GM12878 (cell line): ENCODE measurements at regions not wholly inside any gene's neighbourhood (a gene's known extent, or its start where the extent isn't known, plus 50 kb on each side); places are given as distances from the start of the nearest gene placed in this dataset.

Source experiments
- ATAC-seq: fragments of 200-7000 bp; cut with Tn5 transposase; 3 replicates; pipeline ENCODE4 v1.9.1; 2020; ENCODE audit warnings: mild to moderate bottlenecking, moderate library complexity
- BruUV-seq: library from RNA; stranded (reverse); fragments of 400-500 nt; replicated peaks from 2 replicates; lab custom pipeline; 2021; lab: Mats Ljungman, UMichigan
- CTCF ChIA-PET: fragments of 300-600 bp; sonication (Branson Sonifier 250); formaldehyde crosslinking; extraction: SDS; loops from one replicate; lab custom pipeline; 2021; ENCODE audit warnings: inconsistent platforms; lab: Yijun Ruan, JAX
- POLR2A ChIA-PET: fragments of 350-600 bp; formaldehyde crosslinking; extraction: SDS; loops from one replicate; lab custom pipeline; 2021; ENCODE audit warnings: inconsistent platforms; lab: Charles Lee
- RAD21 ChIA-PET: fragments of 300-600 bp; sonication (Branson Sonifier 250); formaldehyde crosslinking; loops from one replicate; lab custom pipeline; 2023; ENCODE audit warnings: antibody characterized with exemption; ENCODE audit not compliant: unreplicated experiment; lab: Charles Lee
- SMC1A ChIA-PET: fragments of 300-600 bp; sonication (Branson Sonifier 250); formaldehyde crosslinking; loops from one replicate; lab custom pipeline; 2023; ENCODE audit not compliant: unreplicated experiment, uncharacterized antibody; lab: Charles Lee
- DNase-seq: peaks from one replicate; pipeline ENCODE4 v3.0.0-alpha.2; 2011; ENCODE audit warnings: low read depth, low spot score
- FAIRE-seq: peaks from 3 replicates; lab custom pipeline; 2011; peaks lifted over from hg19 to GRCh38; lab: Jason Lieb, UNC
- H2AFZ ChIP-seq: 2 replicates; pipeline ENCODE4 v1.6.0; 2011; ENCODE audit warnings: low read depth, low read length, control low read depth; ENCODE audit not compliant: control insufficient read depth
- H3K27ac ChIP-seq: 2 replicates; pipeline ENCODE4 v1.5.1; 2011; ENCODE audit warnings: control low read depth; ENCODE audit not compliant: control insufficient read depth, insufficient read depth
- H3K27me3 ChIP-seq, 2 experiments: replicated peaks in 1 of 2; 2 replicates each; pipeline versions ENCODE4 v1.6.0 to v1.6.1; 2011; ENCODE audit warnings: low read length in 1 of 2; ENCODE audit not compliant: control insufficient read depth in 2 of 2, insufficient read depth in 2 of 2
- H3K36me3 ChIP-seq, 2 experiments: 2 replicates each; pipeline ENCODE4 v1.5.1; 2011; ENCODE audit warnings: low read length in 1 of 2; ENCODE audit not compliant: control insufficient read depth in 2 of 2, insufficient read depth in 2 of 2
- H3K4me1 ChIP-seq: 2 replicates; pipeline ENCODE4 v1.6.1; 2011; ENCODE audit warnings: mild to moderate bottlenecking, low read length, moderate library complexity, mixed read lengths; ENCODE audit not compliant: control insufficient read depth, insufficient read depth
- H3K4me2 ChIP-seq: 2 replicates; pipeline ENCODE4 v1.6.0; 2011; ENCODE audit warnings: control low read depth; ENCODE audit not compliant: control insufficient read depth, insufficient read depth
- H3K4me3 ChIP-seq: fragments of 200-600 bp; sonication (generic); 2 replicates; pipeline ENCODE4 v1.5.1; 2016
- H3K79me2 ChIP-seq: 2 replicates; pipeline ENCODE4 v1.6.0; 2011; ENCODE audit warnings: low read length; ENCODE audit not compliant: control insufficient read depth, insufficient read depth
- H3K9ac ChIP-seq: 2 replicates; pipeline ENCODE4 v1.8.0; 2011; ENCODE audit warnings: low read length, control low read depth, mixed read lengths; ENCODE audit not compliant: control insufficient read depth, insufficient read depth
- H3K9me3 ChIP-seq: replicated peaks from 3 replicates; pipeline ENCODE4 v1.5.1; 2011; ENCODE audit warnings: mild to moderate bottlenecking, low read length; ENCODE audit not compliant: control insufficient read depth, insufficient read depth
- H4K20me1 ChIP-seq: 2 replicates; pipeline ENCODE4 v1.6.0; 2011; ENCODE audit not compliant: control insufficient read depth, insufficient read depth
- CBX3 ChIP-seq: fragments of 200-600 bp; sonication (generic); IDR thresholded peaks from 2 replicates; pipeline ENCODE4 v1.6.1; 2016; ENCODE audit warnings: low read depth, borderline replicate concordance
- EP300 ChIP-seq, 2 experiments: fragments of 150-350 bp in 1 of 2; IDR thresholded peaks; 2 replicates each; pipeline ENCODE4 v1.6.1; 2011 to 2012; ENCODE audit warnings: low read depth in 2 of 2, low read length in 2 of 2, borderline replicate concordance in 1 of 2, improper control_type of control experiment in 1 of 2, inconsistent platforms in 1 of 2; ENCODE audit not compliant: control insufficient read depth in 1 of 2
- GABPA ChIP-seq: IDR thresholded peaks from 2 replicates; pipeline ENCODE4 v1.6.1; 2014; ENCODE audit warnings: antibody characterized with exemption, low read depth, mild to moderate bottlenecking, inconsistent platforms
- MEF2A ChIP-seq: IDR thresholded peaks from 2 replicates; pipeline ENCODE4 v1.6.1; 2011; ENCODE audit warnings: low read depth, mild to moderate bottlenecking, low read length, moderate library complexity; ENCODE audit not compliant: insufficient read depth
- RAD21 ChIP-seq: IDR thresholded peaks from 2 replicates; pipeline ENCODE4 v1.6.1; 2011; ENCODE audit warnings: mild to moderate bottlenecking, low read depth, low read length, moderate library complexity; ENCODE audit not compliant: insufficient read depth
- WGBS: methylation state at CpG from one replicate; pipeline ENCODE4 v1.1.6; 2016; ENCODE audit warnings: low lambda C conversion rate; ENCODE audit not compliant: insufficient replicate concordance, insufficient coverage; ENCODE audit errors: missing lambda C conversion rate; 5-methylcytosine and 5-hydroxymethylcytosine counted together
- in situ Hi-C: fragments of 300-500 bp; cut with MboI; formaldehyde crosslinking; loops from 9 replicates; pipeline ENCODE4 v1.14.3; 2018; ENCODE audit warnings: mixed read lengths
- intact Hi-C: fragments of 100-400 bp; cut with micrococcal nuclease; formaldehyde crosslinking; loops from one replicate; pipeline ENCODE4 v1.14.2; 2022; ENCODE audit not compliant: unreplicated experiment
- TF ChIP-seq, protein P1 (sequence below): IDR thresholded peaks from 2 replicates; pipeline ENCODE4 v1.6.1; 2011; ENCODE audit warnings: low read depth, low read length, improper control_type of control experiment, borderline replicate concordance
- TF ChIP-seq, protein P2 (sequence below): IDR thresholded peaks from 2 replicates; pipeline ENCODE4 v1.6.1; 2011; ENCODE audit warnings: borderline replicate concordance, low read depth, mild to moderate bottlenecking, moderate library complexity, low read length; ENCODE audit not compliant: insufficient read depth, poor library complexity, severe bottlenecking
- TF ChIP-seq, protein P3 (sequence below): IDR thresholded peaks from 2 replicates; pipeline ENCODE4 v1.6.1; 2012; ENCODE audit warnings: low read depth, low read length, improper control_type of control experiment
- TF ChIP-seq, protein P4 (sequence below), 3 experiments: IDR thresholded peaks in 2 of 3; conservative IDR thresholded peaks in 1 of 3; 2 replicates each; pipeline ENCODE4 v1.5.1; 2011; ENCODE audit warnings: low read depth in 3 of 3, low read length in 3 of 3, mild to moderate bottlenecking in 3 of 3, control low read depth in 2 of 3, moderate library complexity in 2 of 3, inconsistent platforms in 1 of 3, mixed read lengths in 1 of 3; ENCODE audit not compliant: control insufficient read depth in 2 of 3, insufficient read depth in 1 of 3; ENCODE audit errors: extremely low read depth in 1 of 3

DNA sequence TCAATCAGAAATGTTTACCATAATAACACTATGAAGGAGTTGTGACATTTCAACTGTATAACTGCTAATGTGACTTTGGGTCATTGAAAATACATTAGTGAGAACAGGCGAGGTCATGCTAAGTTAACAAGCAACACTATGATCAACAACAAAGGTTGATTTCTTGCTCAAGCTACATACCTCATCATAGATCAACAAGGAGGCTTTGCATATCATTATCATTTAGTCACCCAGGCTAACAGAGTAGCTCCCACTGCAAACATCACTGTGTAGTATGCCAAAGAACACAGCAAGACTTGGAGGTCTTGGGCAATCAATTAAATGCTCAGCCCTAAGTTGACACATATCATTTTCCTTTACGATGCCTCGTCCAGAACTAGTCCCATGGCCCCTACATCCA is 212.5 kb downstream of the NOVA1 start:
- Histone ChIP-seq H3K36me3 (no peaks in the 10 kb centered on the region), H4K20me1 (no peaks in the 10 kb centered on the region), H3K4me1 (no peaks in the 10 kb centered on the region), H3K27me3 (no peaks in the 10 kb centered on the region), H3K4me2 (no peak overlapping the region), H3K9ac (no peak overlapping the region), H2AFZ (no peak overlapping the region), H3K27ac (no peak overlapping the region), H3K4me3 (no peak overlapping the region), H3K9me3 (no peaks in the 10 kb centered on the region; the same call in 2 of the 3 replicates), H3K79me2 (no peaks in the 10 kb centered on the region)
- DNase-seq: no peak
- BruUV-seq: no TSS peak
- no peak for FAIRE-seq
- CTCF ChIA-PET: no interaction called here
- TF ChIP-seq, protein P1, sequence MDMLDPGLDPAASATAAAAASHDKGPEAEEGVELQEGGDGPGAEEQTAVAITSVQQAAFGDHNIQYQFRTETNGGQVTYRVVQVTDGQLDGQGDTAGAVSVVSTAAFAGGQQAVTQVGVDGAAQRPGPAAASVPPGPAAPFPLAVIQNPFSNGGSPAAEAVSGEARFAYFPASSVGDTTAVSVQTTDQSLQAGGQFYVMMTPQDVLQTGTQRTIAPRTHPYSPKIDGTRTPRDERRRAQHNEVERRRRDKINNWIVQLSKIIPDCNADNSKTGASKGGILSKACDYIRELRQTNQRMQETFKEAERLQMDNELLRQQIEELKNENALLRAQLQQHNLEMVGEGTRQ: no peak
- in situ Hi-C loops: no loop called here
- RAD21 ChIA-PET: no interaction called here
- 34% methylated on average over 3 of the region's 3 CpGs for WGBS
- SMC1A ChIA-PET: no interaction called here
- no peak for ATAC-seq
- intact Hi-C loops: no loop called here
- POLR2A ChIA-PET: no interaction called here

DNA sequence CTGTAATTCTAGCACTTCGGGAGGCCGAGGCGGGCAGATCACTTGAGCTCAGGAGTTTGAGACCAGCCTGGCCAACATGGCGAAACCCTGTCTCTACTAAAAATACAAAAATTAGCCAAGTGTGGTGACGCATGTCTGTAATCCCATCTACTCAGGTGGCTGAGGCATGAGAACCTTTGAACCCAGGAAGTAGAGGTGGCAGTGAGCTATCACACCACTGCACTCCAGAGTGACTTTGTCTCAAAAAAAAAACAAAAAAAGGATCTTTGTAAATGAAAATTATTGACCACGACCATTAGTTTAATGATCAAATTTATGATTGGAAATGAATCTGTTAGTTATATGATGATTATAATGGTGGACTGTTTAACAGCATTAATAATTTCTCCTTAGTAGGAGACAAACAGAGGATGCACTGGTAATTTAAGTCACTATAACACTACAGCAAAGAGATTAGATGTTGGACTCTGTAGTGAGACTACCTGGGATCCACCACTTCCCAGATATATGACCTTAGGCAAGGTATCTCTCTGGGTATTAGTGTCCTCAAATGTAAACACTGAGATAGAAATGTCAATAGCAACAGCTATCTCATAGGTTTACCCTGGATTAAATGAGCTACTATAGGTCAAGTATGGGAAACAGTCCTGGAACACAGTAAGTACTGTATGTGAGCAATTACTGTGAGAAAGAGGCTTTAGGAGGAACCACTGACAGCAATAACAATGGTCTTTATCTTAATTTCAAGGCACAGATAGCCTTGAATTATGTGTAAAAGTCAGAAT is 214.7 kb downstream of the NOVA1 start:
- Histone ChIP-seq H2AFZ (no peak overlapping the region), H3K4me2 (no peak overlapping the region), H3K27ac (no peak overlapping the region), H3K4me1 (no peaks in the 10 kb centered on the region), H3K79me2 (no peaks in the 10 kb centered on the region), H3K36me3 (no peaks in the 10 kb centered on the region), H4K20me1 (no peaks in the 10 kb centered on the region), H3K9me3 (no peaks in the 10 kb centered on the region; the same call in 2 of the 3 replicates), H3K4me3 (no peak overlapping the region), H3K9ac (no peak overlapping the region), H3K27me3 (no peaks in the 10 kb centered on the region)
- in situ Hi-C loops: no loop called here
- no peak for ATAC-seq
- DNase-seq: no peak
- ChIA-PET SMC1A (no interaction called here), RAD21 (no interaction called here), CTCF (no interaction called here), POLR2A (no interaction called here)
- no TSS peak for BruUV-seq
- intact Hi-C loops: no loop called here
- no peak for FAIRE-seq
- 14% methylated on average over 6 of the region's 6 CpGs for WGBS
- TF ChIP-seq RAD21 (no peak), GABPA (no peak), MEF2A (no peak), EP300 (IDR thresholded peaks at IDR 0.05; ENCODE audit: borderline replicate concordance in 1 of 2, control insufficient read depth in 1 of 2, low read depth in 2 of 2, low read length in 2 of 2) (no peak), CBX3 (no peak)
- TF ChIP-seq, protein P2, sequence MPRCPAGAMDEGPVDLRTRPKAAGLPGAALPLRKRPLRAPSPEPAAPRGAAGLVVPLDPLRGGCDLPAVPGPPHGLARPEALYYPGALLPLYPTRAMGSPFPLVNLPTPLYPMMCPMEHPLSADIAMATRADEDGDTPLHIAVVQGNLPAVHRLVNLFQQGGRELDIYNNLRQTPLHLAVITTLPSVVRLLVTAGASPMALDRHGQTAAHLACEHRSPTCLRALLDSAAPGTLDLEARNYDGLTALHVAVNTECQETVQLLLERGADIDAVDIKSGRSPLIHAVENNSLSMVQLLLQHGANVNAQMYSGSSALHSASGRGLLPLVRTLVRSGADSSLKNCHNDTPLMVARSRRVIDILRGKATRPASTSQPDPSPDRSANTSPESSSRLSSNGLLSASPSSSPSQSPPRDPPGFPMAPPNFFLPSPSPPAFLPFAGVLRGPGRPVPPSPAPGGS: no peak
- TF ChIP-seq, protein P3, sequence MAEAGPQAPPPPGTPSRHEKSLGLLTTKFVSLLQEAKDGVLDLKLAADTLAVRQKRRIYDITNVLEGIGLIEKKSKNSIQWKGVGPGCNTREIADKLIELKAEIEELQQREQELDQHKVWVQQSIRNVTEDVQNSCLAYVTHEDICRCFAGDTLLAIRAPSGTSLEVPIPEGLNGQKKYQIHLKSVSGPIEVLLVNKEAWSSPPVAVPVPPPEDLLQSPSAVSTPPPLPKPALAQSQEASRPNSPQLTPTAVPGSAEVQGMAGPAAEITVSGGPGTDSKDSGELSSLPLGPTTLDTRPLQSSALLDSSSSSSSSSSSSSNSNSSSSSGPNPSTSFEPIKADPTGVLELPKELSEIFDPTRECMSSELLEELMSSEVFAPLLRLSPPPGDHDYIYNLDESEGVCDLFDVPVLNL: no peak
- TF ChIP-seq, protein P4, sequence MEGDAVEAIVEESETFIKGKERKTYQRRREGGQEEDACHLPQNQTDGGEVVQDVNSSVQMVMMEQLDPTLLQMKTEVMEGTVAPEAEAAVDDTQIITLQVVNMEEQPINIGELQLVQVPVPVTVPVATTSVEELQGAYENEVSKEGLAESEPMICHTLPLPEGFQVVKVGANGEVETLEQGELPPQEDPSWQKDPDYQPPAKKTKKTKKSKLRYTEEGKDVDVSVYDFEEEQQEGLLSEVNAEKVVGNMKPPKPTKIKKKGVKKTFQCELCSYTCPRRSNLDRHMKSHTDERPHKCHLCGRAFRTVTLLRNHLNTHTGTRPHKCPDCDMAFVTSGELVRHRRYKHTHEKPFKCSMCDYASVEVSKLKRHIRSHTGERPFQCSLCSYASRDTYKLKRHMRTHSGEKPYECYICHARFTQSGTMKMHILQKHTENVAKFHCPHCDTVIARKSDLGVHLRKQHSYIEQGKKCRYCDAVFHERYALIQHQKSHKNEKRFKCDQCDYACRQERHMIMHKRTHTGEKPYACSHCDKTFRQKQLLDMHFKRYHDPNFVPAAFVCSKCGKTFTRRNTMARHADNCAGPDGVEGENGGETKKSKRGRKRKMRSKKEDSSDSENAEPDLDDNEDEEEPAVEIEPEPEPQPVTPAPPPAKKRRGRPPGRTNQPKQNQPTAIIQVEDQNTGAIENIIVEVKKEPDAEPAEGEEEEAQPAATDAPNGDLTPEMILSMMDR (IDR thresholded peaks at IDR 0.05 in 2 of 3, conservative IDR thresholded peaks at IDR 0.05 in 1 of 3; ENCODE audit: control insufficient read depth in 2 of 3, extremely low read depth in 1 of 3, insufficient read depth in 1 of 3, low read depth in 3 of 3, low read length in 3 of 3): no peak
